Activated CD4-positive, alpha-beta memory T cell treated with anti-CD3 and anti-CD28 coated beads, Interleukin-2, amount 10 ng/mL, durations not matched to agents 7 days and 5 days (primary cell): ENCODE measurements at regions not wholly inside any gene's neighbourhood (a gene's known extent, or its start where the extent isn't known, plus 50 kb on each side); places are given as distances from the start of the nearest gene placed in this dataset.
"Not testable (repeated sequence)": the region's sequence is repeated elsewhere in the genome, so short reads cannot be mapped to it uniquely, and the experiment has no call there.

Experiments used
- CTCF ChIA-PET: fragments of 350-600 bp; sonication (Branson Sonifier 250); formaldehyde crosslinking; loops from one replicate; lab custom pipeline; 2021; ENCODE audit warnings: antibody characterized with exemption, inconsistent platforms; lab: Charles Lee
- POLR2A ChIA-PET: fragments of 350-600 bp; sonication (Branson Sonifier 250); formaldehyde crosslinking; loops from one replicate; lab custom pipeline; 2021; ENCODE audit warnings: antibody characterized with exemption; lab: Charles Lee
- DNase-seq: peaks from one replicate; pipeline ENCODE4 v3.0.0-alpha.2; 2020
- H3K27ac Mint-ChIP-seq: one replicate; pipeline ENCODE4 v1.8.0; 2021; ENCODE audit warnings: mild to moderate bottlenecking, mixed read lengths
- H3K27me3 Mint-ChIP-seq: one replicate; pipeline ENCODE4 v1.8.0; 2021; ENCODE audit warnings: mixed read lengths
- H3K36me3 Mint-ChIP-seq: one replicate; pipeline ENCODE4 v1.8.0; 2021; ENCODE audit warnings: low read depth, mixed read lengths
- H3K4me1 Mint-ChIP-seq: one replicate; pipeline ENCODE4 v1.8.0; 2021; ENCODE audit warnings: mixed read lengths
- H3K4me3 Mint-ChIP-seq: one replicate; pipeline ENCODE4 v1.8.0; 2021; ENCODE audit warnings: mild to moderate bottlenecking, mixed read lengths
- H3K9me3 Mint-ChIP-seq: one replicate; pipeline ENCODE4 v1.8.0; 2021; ENCODE audit warnings: mixed read lengths

- ChIA-PET POLR2A (no interaction called here), CTCF (no interaction called here)
- no peaks in the 10 kb centered on the region for H3K27me3 Mint-ChIP-seq
- no peaks in the 10 kb centered on the region for H3K36me3 Mint-ChIP-seq
- no peak overlapping the region for H3K4me3 Mint-ChIP-seq
- no peaks in the 10 kb centered on the region for H3K4me1 Mint-ChIP-seq
- no peak for DNase-seq
- H3K9me3 Mint-ChIP-seq: peaks cover 2% of the 10 kb centered on the region
- H3K27ac Mint-ChIP-seq: no peak overlapping the region
Measured at GRCh38 chr13:57857945-57858344, 226.4 kb downstream of the PCDH17 start.

GRCh38 chr13:57858376-57858775 is 226.8 kb downstream of the PCDH17 start:
- Mint-ChIP-seq H3K4me1 (no peaks in the 10 kb centered on the region), H3K27ac (no peak overlapping the region)
- POLR2A ChIA-PET: no interaction called here

GRCh38 chr13:57862879-57863278 is 231.3 kb downstream of the PCDH17 start:
- no peak for DNase-seq
- Mint-ChIP-seq H3K9me3 (peaks cover 3% of the 10 kb centered on the region), H3K4me3 (no peak overlapping the region), H3K27me3 (no peaks in the 10 kb centered on the region), H3K36me3 (no peaks in the 10 kb centered on the region), H3K4me1 (no peaks in the 10 kb centered on the region), H3K27ac (no peak overlapping the region)
- ChIA-PET POLR2A (no interaction called here), CTCF (no interaction called here)

More at GRCh38 chr13:57858376-57858775, 226.8 kb downstream of the PCDH17 start:
- H3K27me3 Mint-ChIP-seq: no peaks in the 10 kb centered on the region
- peaks cover 2% of the 10 kb centered on the region for H3K9me3 Mint-ChIP-seq
- H3K36me3 Mint-ChIP-seq: no peaks in the 10 kb centered on the region
- no peak for DNase-seq
- CTCF ChIA-PET: no interaction called here
- H3K4me3 Mint-ChIP-seq: no peak overlapping the region

- peaks cover 3% of the 10 kb centered on the region for H3K9me3 Mint-ChIP-seq
- ChIA-PET POLR2A (no interaction called here), CTCF (no interaction called here)
- no peaks in the 10 kb centered on the region for H3K27me3 Mint-ChIP-seq
- H3K27ac Mint-ChIP-seq: no peak overlapping the region
- H3K4me3 Mint-ChIP-seq: no peak overlapping the region
- no peak for DNase-seq
- H3K36me3 Mint-ChIP-seq: no peaks in the 10 kb centered on the region
- no peaks in the 10 kb centered on the region for H3K4me1 Mint-ChIP-seq
Measured at GRCh38 chr13:57865600-57866294, 234.2 kb downstream of the PCDH17 start.

- POLR2A ChIA-PET: no interaction called here
- Mint-ChIP-seq H3K9me3 (peaks cover 2% of the 10 kb centered on the region), H3K4me3 (no peak overlapping the region), H3K36me3 (no peaks in the 10 kb centered on the region), H3K4me1 (no peaks in the 10 kb centered on the region), H3K27ac (no peak overlapping the region), H3K27me3 (no peaks in the 10 kb centered on the region)
- CTCF ChIA-PET: no interaction called here
- DNase-seq: no peak
Measured at GRCh38 chr13:57874530-57874929, 243.0 kb downstream of the PCDH17 start.

- no peak for DNase-seq
- no peak overlapping the region for H3K4me3 Mint-ChIP-seq
- no peaks in the 10 kb centered on the region for H3K9me3 Mint-ChIP-seq
- H3K36me3 Mint-ChIP-seq: no peaks in the 10 kb centered on the region
- no peaks in the 10 kb centered on the region for H3K4me1 Mint-ChIP-seq
- no peak overlapping the region for H3K27ac Mint-ChIP-seq
- H3K27me3 Mint-ChIP-seq: no peaks in the 10 kb centered on the region
- ChIA-PET POLR2A (no interaction called here), CTCF (no interaction called here)
Measured at GRCh38 chr13:57877601-57878000, 246.1 kb downstream of the PCDH17 start.

- Mint-ChIP-seq H3K27ac (no peak overlapping the region), H3K4me1 (no peaks in the 10 kb centered on the region), H3K9me3 (no peaks in the 10 kb centered on the region), H3K4me3 (no peak overlapping the region), H3K36me3 (no peaks in the 10 kb centered on the region), H3K27me3 (no peaks in the 10 kb centered on the region)
- POLR2A ChIA-PET: no interaction called here
- CTCF ChIA-PET: no interaction called here
- DNase-seq: no peak
Measured at GRCh38 chr13:57878291-57878690, 246.7 kb downstream of the PCDH17 start.

- POLR2A ChIA-PET: no interaction called here
- no peak for DNase-seq
- peaks cover 8% of the 10 kb centered on the region for H3K9me3 Mint-ChIP-seq
- no peak overlapping the region for H3K4me3 Mint-ChIP-seq
- H3K4me1 Mint-ChIP-seq: no peaks in the 10 kb centered on the region
- H3K36me3 Mint-ChIP-seq: no peaks in the 10 kb centered on the region
- H3K27me3 Mint-ChIP-seq: no peaks in the 10 kb centered on the region
- CTCF ChIA-PET: no interaction called here
- H3K27ac Mint-ChIP-seq: no peak overlapping the region
Measured at GRCh38 chr13:57897225-57897624, 265.7 kb downstream of the PCDH17 start.

- ChIA-PET CTCF (no interaction called here), POLR2A (no interaction called here)
- Mint-ChIP-seq H3K4me1 (no peaks in the 10 kb centered on the region), H3K9me3 (peaks cover 13% of the 10 kb centered on the region), H3K36me3 (no peaks in the 10 kb centered on the region), H3K27ac (no peak overlapping the region), H3K27me3 (no peaks in the 10 kb centered on the region), H3K4me3 (no peak overlapping the region)
- no peak for DNase-seq
Measured at GRCh38 chr13:57899096-57899495, 267.6 kb downstream of the PCDH17 start.

GRCh38 chr13:57909833-57910232 is 278.3 kb downstream of the PCDH17 start:
- POLR2A ChIA-PET, DNase-seq, CTCF ChIA-PET: not testable (repeated sequence)

GRCh38 chr13:57918086-57918485 is 286.5 kb downstream of the PCDH17 start:
- ChIA-PET POLR2A (no interaction called here), CTCF (no interaction called here)
- Mint-ChIP-seq H3K27me3 (no peaks in the 10 kb centered on the region), H3K27ac (no peak overlapping the region), H3K36me3 (no peaks in the 10 kb centered on the region), H3K4me3 (no peak overlapping the region), H3K4me1 (no peaks in the 10 kb centered on the region), H3K9me3 (peaks cover 4% of the 10 kb centered on the region)
- DNase-seq: no peak

More at GRCh38 chr13:57909833-57910232, 278.3 kb downstream of the PCDH17 start:
- not testable (repeated sequence) for H3K4me3 Mint-ChIP-seq, H3K27me3 Mint-ChIP-seq, H3K9me3 Mint-ChIP-seq, H3K27ac Mint-ChIP-seq, H3K36me3 Mint-ChIP-seq, H3K4me1 Mint-ChIP-seq

GRCh38 chr13:57918913-57919312 is 287.4 kb downstream of the PCDH17 start:
- POLR2A ChIA-PET: no interaction called here
- H3K4me3 Mint-ChIP-seq: no peak overlapping the region
- H3K27me3 Mint-ChIP-seq: no peaks in the 10 kb centered on the region
- H3K36me3 Mint-ChIP-seq: no peaks in the 10 kb centered on the region
- CTCF ChIA-PET: no interaction called here
- peaks cover 4% of the 10 kb centered on the region for H3K9me3 Mint-ChIP-seq
- H3K27ac Mint-ChIP-seq: no peak overlapping the region
- no peaks in the 10 kb centered on the region for H3K4me1 Mint-ChIP-seq
- no peak for DNase-seq

- H3K4me3 Mint-ChIP-seq: no peak overlapping the region
- H3K27me3 Mint-ChIP-seq: no peaks in the 10 kb centered on the region
- H3K36me3 Mint-ChIP-seq: no peaks in the 10 kb centered on the region
- H3K27ac Mint-ChIP-seq: no peak overlapping the region
- no peaks in the 10 kb centered on the region for H3K4me1 Mint-ChIP-seq
- DNase-seq: no peak
- peaks cover 2% of the 10 kb centered on the region for H3K9me3 Mint-ChIP-seq
- ChIA-PET CTCF (no interaction called here), POLR2A (no interaction called here)
Measured at GRCh38 chr13:57925250-57925649, 293.7 kb downstream of the PCDH17 start.

- Mint-ChIP-seq H3K4me1 (no peaks in the 10 kb centered on the region), H3K27me3 (no peaks in the 10 kb centered on the region), H3K4me3 (no peak overlapping the region), H3K27ac (no peak overlapping the region), H3K9me3 (peaks cover 2% of the 10 kb centered on the region), H3K36me3 (no peaks in the 10 kb centered on the region)
- POLR2A ChIA-PET: no interaction called here
- DNase-seq: no peak
- CTCF ChIA-PET: no interaction called here
Measured at GRCh38 chr13:57925751-57926150, 294.2 kb downstream of the PCDH17 start.
